ENCODE measurements at regions not wholly inside any gene's neighbourhood (a gene's known extent, or its start where the extent isn't known, plus 50 kb on each side); places are given as distances from the start of the nearest gene placed in this dataset.

DNA sequence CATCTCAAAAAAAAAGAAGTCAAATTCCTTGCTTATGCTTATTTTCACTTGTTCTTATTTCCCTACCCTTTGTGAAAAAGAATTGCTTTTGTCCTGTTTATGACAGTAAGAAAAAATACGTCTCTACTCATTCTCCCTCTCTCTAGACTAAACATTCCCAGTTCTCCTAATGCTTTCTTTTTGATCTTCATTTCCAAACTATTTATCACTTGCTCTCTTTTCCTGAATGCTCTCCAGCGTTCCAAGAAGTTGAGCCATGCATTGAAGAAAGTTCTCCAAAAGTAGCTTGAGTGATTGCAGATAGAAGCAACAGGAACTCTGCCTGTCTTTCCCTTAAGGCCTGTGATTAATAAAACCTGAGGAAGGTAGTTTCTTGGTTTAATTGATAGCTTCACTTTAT lies 53.1 kb upstream of the TMEM170B start:
- no peak overlapping the region for H3K4me2 ChIP-seq (ENCODE audit: low read depth, low read length, poor library complexity, severe bottlenecking)
- H2AFZ ChIP-seq (ENCODE audit: low read depth, low read length, severe bottlenecking): no peak overlapping the region
- H3F3A ChIP-seq (ENCODE audit: insufficient read depth): no peaks in the 10 kb centered on the region

GRCh38 chr6:11482616-11483015 lies 54.9 kb upstream of the TMEM170B start:
- Histone ChIP-seq H2AFZ (ENCODE audit: low read depth, low read length, severe bottlenecking) (no peak overlapping the region), H3K27me3 (ENCODE audit: low read length) (no peaks in the 10 kb centered on the region), H3K27ac (ENCODE audit: low read depth, low read length) (no peak overlapping the region)

More for the DNA sequence above, 53.1 kb upstream of the TMEM170B start:
- Histone ChIP-seq H3K9me2 (replicated peaks; ENCODE audit: insufficient read depth, low read length) (no peaks in the 10 kb centered on the region), H3K79me2 (ENCODE audit: insufficient read depth, low read length) (no peaks in the 10 kb centered on the region), H3K4me3 (ENCODE audit: insufficient read depth, low read length, poor library complexity, severe bottlenecking) (no peak overlapping the region), H3K27me3 (ENCODE audit: low read length) (no peaks in the 10 kb centered on the region), H3K36me3 (ENCODE audit: low read length) (no peaks in the 10 kb centered on the region), H3K9ac (ENCODE audit: low read length) (no peak overlapping the region), H3K27ac (ENCODE audit: low read depth, low read length) (no peak overlapping the region), H4K20me1 (ENCODE audit: low read depth, low read length) (no peaks in the 10 kb centered on the region), H3K9me3 (ENCODE audit: insufficient read depth, low read length) (no peaks in the 10 kb centered on the region)
- TF ChIP-seq CTCF (IDR thresholded peaks at IDR 0.05; ENCODE audit: insufficient read depth, low read length, poor library complexity, severe bottlenecking) (no peak), EZH2phosphoT487 (conservative IDR thresholded peaks at IDR 0.05; ENCODE audit: low read length) (no peak)

GRCh38 chr6:11480541-11480940 lies 57.0 kb upstream of the TMEM170B start:
- H3K4me2 ChIP-seq (ENCODE audit: low read depth, low read length, poor library complexity, severe bottlenecking): no peak overlapping the region
- H4K20me1 ChIP-seq (ENCODE audit: low read depth, low read length): no peaks in the 10 kb centered on the region
- no peak overlapping the region for H3K27ac ChIP-seq (ENCODE audit: low read depth, low read length)
- H3K9me3 ChIP-seq (ENCODE audit: insufficient read depth, low read length): no peaks in the 10 kb centered on the region
- no peaks in the 10 kb centered on the region for H3K9me2 ChIP-seq (replicated peaks; ENCODE audit: insufficient read depth, low read length)
- no peak overlapping the region for H3K4me3 ChIP-seq (ENCODE audit: insufficient read depth, low read length, poor library complexity, severe bottlenecking)
- no peak overlapping the region for H3K9ac ChIP-seq (ENCODE audit: low read length)
- H3K36me3 ChIP-seq (ENCODE audit: low read length): no peaks in the 10 kb centered on the region
- no peaks in the 10 kb centered on the region for H3K27me3 ChIP-seq (ENCODE audit: low read length)
- H2AFZ ChIP-seq (ENCODE audit: low read depth, low read length, severe bottlenecking): no peak overlapping the region
- TF ChIP-seq CTCF (IDR thresholded peaks at IDR 0.05; ENCODE audit: insufficient read depth, low read length, poor library complexity, severe bottlenecking): no peak
- TF ChIP-seq EZH2phosphoT487 (conservative IDR thresholded peaks at IDR 0.05; ENCODE audit: low read length): no peak
- H3F3A ChIP-seq (ENCODE audit: insufficient read depth): no peaks in the 10 kb centered on the region
- no peaks in the 10 kb centered on the region for H3K79me2 ChIP-seq (ENCODE audit: insufficient read depth, low read length)

More at GRCh38 chr6:11482616-11483015, 54.9 kb upstream of the TMEM170B start:
- H3K9ac ChIP-seq (ENCODE audit: low read length): no peak overlapping the region
- TF ChIP-seq CTCF (IDR thresholded peaks at IDR 0.05; ENCODE audit: insufficient read depth, low read length, poor library complexity, severe bottlenecking): no peak
- TF ChIP-seq EZH2phosphoT487 (conservative IDR thresholded peaks at IDR 0.05; ENCODE audit: low read length): no peak
- H3K79me2 ChIP-seq (ENCODE audit: insufficient read depth, low read length): no peaks in the 10 kb centered on the region
- H3K9me3 ChIP-seq (ENCODE audit: insufficient read depth, low read length): no peaks in the 10 kb centered on the region
- no peaks in the 10 kb centered on the region for H3K36me3 ChIP-seq (ENCODE audit: low read length)
- no peak overlapping the region for H3K4me2 ChIP-seq (ENCODE audit: low read depth, low read length, poor library complexity, severe bottlenecking)
- no peaks in the 10 kb centered on the region for H3K9me2 ChIP-seq (replicated peaks; ENCODE audit: insufficient read depth, low read length)
- H4K20me1 ChIP-seq (ENCODE audit: low read depth, low read length): no peaks in the 10 kb centered on the region
- H3F3A ChIP-seq (ENCODE audit: insufficient read depth): no peaks in the 10 kb centered on the region
- H3K4me3 ChIP-seq (ENCODE audit: insufficient read depth, low read length, poor library complexity, severe bottlenecking): no peak overlapping the region

All from SU-DHL-6 (cell line).